Muscle layer of colon (tissue), 2 donors: ENCODE measurements at regions not wholly inside any gene's neighbourhood (a gene's known extent, or its start where the extent isn't known, plus 50 kb on each side); places are given as distances from the start of the nearest gene placed in this dataset.
"Not testable (repeated sequence)": the region's sequence is repeated elsewhere in the genome, so short reads cannot be mapped to it uniquely, and the experiment has no call there.

Source experiments
- H3K27ac ChIP-seq: one replicate; pipeline ENCODE4 v1.7.0; 2013; ENCODE audit warnings: low read depth, mild to moderate bottlenecking, low read length, moderate library complexity
- H3K27me3 ChIP-seq, 2 donors: one replicate each; pipeline ENCODE4 v1.7.0; 2013; ENCODE audit warnings: low read length in 2 of 2, mild to moderate bottlenecking in 2 of 2; ENCODE audit not compliant: insufficient read depth in 2 of 2, control insufficient read depth in 1 of 2
- H3K36me3 ChIP-seq: one replicate; pipeline ENCODE4 v1.7.0; 2013; ENCODE audit warnings: mild to moderate bottlenecking, low read length; ENCODE audit not compliant: insufficient read depth
- H3K4me1 ChIP-seq: one replicate; pipeline ENCODE4 v1.7.0; 2013; ENCODE audit warnings: mild to moderate bottlenecking, low read length; ENCODE audit not compliant: insufficient read depth
- H3K4me3 ChIP-seq, 2 donors: one replicate each; pipeline ENCODE4 v1.7.0; 2013; ENCODE audit warnings: low read length in 2 of 2, low read depth in 1 of 2, mild to moderate bottlenecking in 1 of 2, moderate library complexity in 1 of 2
- H3K9ac ChIP-seq: one replicate; pipeline ENCODE4 v1.7.0; 2013; ENCODE audit warnings: low read length
- H3K9me3 ChIP-seq: one replicate; pipeline ENCODE4 v1.7.0; 2013; ENCODE audit warnings: mild to moderate bottlenecking, low read length
- donor health status: abdominal sarcoma.
- donor health status: Adenocarcinoma of cecum.

- Histone ChIP-seq H3K4me3 (no peak overlapping the region), H3K4me1 (no peaks in the 10 kb centered on the region), H3K27ac (no peak overlapping the region), H3K9ac (no peak overlapping the region), H3K27me3 (no peaks in the 10 kb centered on the region), H3K36me3 (no peaks in the 10 kb centered on the region), H3K9me3 (no peaks in the 10 kb centered on the region)
These were observed 316.8 kb upstream of the CNTN5 start for GRCh38 chr11:98703779-98704556.

GRCh38 chr11:98710026-98710425 is 310.7 kb upstream of the CNTN5 start:
- H3K36me3 ChIP-seq: no peaks in the 10 kb centered on the region
- no peaks in the 10 kb centered on the region for H3K27me3 ChIP-seq
- H3K4me3 ChIP-seq: no peak overlapping the region
- H3K27ac ChIP-seq: no peak overlapping the region
- no peaks in the 10 kb centered on the region for H3K4me1 ChIP-seq
- H3K9ac ChIP-seq: no peak overlapping the region
- H3K9me3 ChIP-seq: no peaks in the 10 kb centered on the region

DNA sequence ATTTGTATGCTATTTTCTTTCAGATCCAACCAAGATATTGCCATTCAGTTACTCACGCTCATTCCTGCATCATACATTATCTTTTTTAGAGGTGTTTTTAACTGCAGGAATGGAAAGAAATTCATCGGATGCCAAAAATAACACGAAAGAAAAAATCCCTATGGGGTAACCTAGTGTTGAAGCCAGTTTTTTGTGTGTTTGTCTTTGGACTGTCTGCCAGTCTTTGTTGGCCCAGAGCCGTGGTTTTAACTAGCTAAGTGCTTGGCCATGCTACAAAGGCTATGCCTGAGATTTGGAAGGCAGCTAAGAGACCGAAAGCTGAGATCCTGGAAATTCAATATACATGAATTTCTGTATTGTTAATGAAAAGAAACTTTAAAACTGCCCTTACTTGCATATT is 309.8 kb upstream of the CNTN5 start:
- Histone ChIP-seq H3K4me3 (no peak overlapping the region), H3K27ac (no peak overlapping the region), H3K4me1 (no peaks in the 10 kb centered on the region), H3K27me3 (no peaks in the 10 kb centered on the region), H3K36me3 (no peaks in the 10 kb centered on the region), H3K9me3 (no peaks in the 10 kb centered on the region), H3K9ac (no peak overlapping the region)

GRCh38 chr11:98720951-98721350 is 299.8 kb upstream of the CNTN5 start:
- Histone ChIP-seq H3K27ac (no peak overlapping the region), H3K27me3 (no peaks in the 10 kb centered on the region), H3K36me3 (no peaks in the 10 kb centered on the region), H3K4me3 (no peak overlapping the region), H3K9me3 (no peaks in the 10 kb centered on the region), H3K4me1 (no peaks in the 10 kb centered on the region), H3K9ac (no peak overlapping the region)

DNA sequence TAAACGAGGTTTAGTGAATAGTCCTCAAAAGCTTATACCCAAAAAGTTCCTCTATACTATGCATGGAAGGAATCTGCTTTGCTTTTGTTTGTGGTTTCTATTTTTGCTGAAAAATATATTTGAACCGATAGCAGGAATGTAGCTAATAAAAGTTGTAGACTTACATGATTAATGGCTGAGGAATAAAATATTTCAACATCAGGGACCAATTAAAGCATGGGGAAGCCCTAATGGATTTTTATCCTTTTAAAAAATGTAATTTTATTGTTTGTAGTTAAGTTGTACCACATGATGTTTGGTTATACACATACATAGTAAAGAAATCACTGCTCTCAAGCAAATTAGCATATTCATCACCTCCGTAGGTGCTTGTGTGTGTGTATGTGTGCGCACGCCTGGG is 295.3 kb upstream of the CNTN5 start:
- H3K4me1 ChIP-seq: no peaks in the 10 kb centered on the region
- H3K27me3 ChIP-seq: no peaks in the 10 kb centered on the region
- H3K36me3 ChIP-seq: no peaks in the 10 kb centered on the region
- H3K9ac ChIP-seq: no peak overlapping the region
- H3K9me3 ChIP-seq: no peaks in the 10 kb centered on the region
- H3K4me3 ChIP-seq: no peak overlapping the region
- H3K27ac ChIP-seq: no peak overlapping the region

GRCh38 chr11:98728421-98728820 is 292.3 kb upstream of the CNTN5 start:
- Histone ChIP-seq H3K4me3 (no peak overlapping the region), H3K9me3 (no peaks in the 10 kb centered on the region), H3K27ac (no peak overlapping the region), H3K36me3 (no peaks in the 10 kb centered on the region), H3K4me1 (no peaks in the 10 kb centered on the region), H3K27me3 (no peaks in the 10 kb centered on the region), H3K9ac (no peak overlapping the region)

DNA sequence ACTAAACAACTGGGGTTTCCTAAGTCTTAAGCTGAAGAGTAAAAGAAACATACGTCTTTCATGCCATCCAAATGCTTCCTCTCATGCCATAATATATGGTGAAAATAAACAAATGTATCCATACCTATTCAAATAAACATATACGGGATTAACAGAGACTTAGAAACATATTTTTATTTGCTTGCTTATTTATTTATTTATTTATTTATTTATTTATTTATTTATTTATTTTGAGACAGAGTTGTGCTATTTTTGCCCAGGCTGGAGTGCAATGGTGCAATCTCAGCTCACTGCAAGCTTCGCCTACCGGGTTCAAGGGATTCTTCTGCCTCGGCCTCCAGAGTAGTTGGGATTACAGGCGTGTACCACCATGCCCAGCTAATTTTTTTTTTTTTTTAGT is 291.6 kb upstream of the CNTN5 start:
- Histone ChIP-seq H3K27ac (no peak overlapping the region), H3K36me3 (no peaks in the 10 kb centered on the region), H3K4me1 (no peaks in the 10 kb centered on the region), H3K9me3 (no peaks in the 10 kb centered on the region), H3K9ac (no peak overlapping the region), H3K27me3 (no peaks in the 10 kb centered on the region), H3K4me3 (no peak overlapping the region)

- no peaks in the 10 kb centered on the region for H3K27me3 ChIP-seq
- H3K27ac ChIP-seq: no peak overlapping the region
- no peaks in the 10 kb centered on the region for H3K4me1 ChIP-seq
- no peaks in the 10 kb centered on the region for H3K36me3 ChIP-seq
- H3K9me3 ChIP-seq: no peaks in the 10 kb centered on the region
- H3K9ac ChIP-seq: no peak overlapping the region
- H3K4me3 ChIP-seq: no peak overlapping the region
These were observed 287.8 kb upstream of the CNTN5 start for GRCh38 chr11:98732947-98733346.

GRCh38 chr11:98733378-98733777 is 287.4 kb upstream of the CNTN5 start:
- not testable (repeated sequence) for H3K9ac ChIP-seq, H3K9me3 ChIP-seq, H3K36me3 ChIP-seq, H3K27me3 ChIP-seq, H3K27ac ChIP-seq, H3K4me3 ChIP-seq, H3K4me1 ChIP-seq

- no peaks in the 10 kb centered on the region for H3K36me3 ChIP-seq
- no peak overlapping the region for H3K9ac ChIP-seq
- H3K4me3 ChIP-seq: no peak overlapping the region
- H3K27me3 ChIP-seq: no peaks in the 10 kb centered on the region
- no peaks in the 10 kb centered on the region for H3K9me3 ChIP-seq
- no peak overlapping the region for H3K27ac ChIP-seq
- H3K4me1 ChIP-seq: no peaks in the 10 kb centered on the region
These were observed 286.1 kb upstream of the CNTN5 start for GRCh38 chr11:98734686-98735085.

DNA sequence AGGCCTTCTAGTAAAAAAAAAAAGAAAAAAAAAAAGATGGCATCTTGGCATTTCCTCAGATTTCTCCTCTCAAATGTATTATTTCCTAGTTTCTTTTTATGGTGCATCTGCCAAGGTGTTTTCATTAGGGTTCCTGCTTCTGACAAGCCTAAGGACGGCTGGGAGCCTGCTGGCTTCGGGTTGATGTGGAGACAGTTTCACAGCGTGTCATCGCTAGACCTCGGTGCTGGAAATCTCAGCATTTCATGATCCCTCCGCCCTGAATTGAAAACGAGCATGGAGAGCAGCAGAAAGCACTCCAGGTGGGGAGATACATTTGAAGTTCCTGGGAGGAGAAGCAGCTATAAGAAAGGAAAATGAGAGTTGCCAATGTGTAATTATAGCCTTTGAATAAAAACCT is 283.9 kb upstream of the CNTN5 start:
- Histone ChIP-seq H3K27me3 (no peaks in the 10 kb centered on the region), H3K27ac (no peak overlapping the region), H3K9ac (no peak overlapping the region), H3K36me3 (no peaks in the 10 kb centered on the region), H3K4me1 (no peaks in the 10 kb centered on the region), H3K4me3 (no peak overlapping the region), H3K9me3 (no peaks in the 10 kb centered on the region)

- no peaks in the 10 kb centered on the region for H3K4me1 ChIP-seq
- no peaks in the 10 kb centered on the region for H3K27me3 ChIP-seq
- no peaks in the 10 kb centered on the region for H3K36me3 ChIP-seq
- H3K9me3 ChIP-seq: no peaks in the 10 kb centered on the region
- H3K9ac ChIP-seq: no peak overlapping the region
- H3K4me3 ChIP-seq: no peak overlapping the region
- no peak overlapping the region for H3K27ac ChIP-seq
These were observed 280.4 kb upstream of the CNTN5 start for GRCh38 chr11:98740321-98740720.
